ENCODE measurements at regions not wholly inside any gene's neighbourhood (a gene's known extent, or its start where the extent isn't known, plus 50 kb on each side); places are given as distances from the start of the nearest gene placed in this dataset.
A peak's percentile ranks its signal among the peaks of the same experiment; 100 is the strongest.

GRCh38 chr15:39315206-39315850 is 265.6 kb upstream of the THBS1 start:
- Histone ChIP-seq H3K27ac (no peak overlapping the region), H3K36me3 (replicated peaks) (no peaks in the 10 kb centered on the region), H3K4me3 (ENCODE audit: low read depth, low read length) (no peak overlapping the region), H3K27me3 (replicated peaks) (no peaks in the 10 kb centered on the region)
- TF ChIP-seq, protein P1, sequence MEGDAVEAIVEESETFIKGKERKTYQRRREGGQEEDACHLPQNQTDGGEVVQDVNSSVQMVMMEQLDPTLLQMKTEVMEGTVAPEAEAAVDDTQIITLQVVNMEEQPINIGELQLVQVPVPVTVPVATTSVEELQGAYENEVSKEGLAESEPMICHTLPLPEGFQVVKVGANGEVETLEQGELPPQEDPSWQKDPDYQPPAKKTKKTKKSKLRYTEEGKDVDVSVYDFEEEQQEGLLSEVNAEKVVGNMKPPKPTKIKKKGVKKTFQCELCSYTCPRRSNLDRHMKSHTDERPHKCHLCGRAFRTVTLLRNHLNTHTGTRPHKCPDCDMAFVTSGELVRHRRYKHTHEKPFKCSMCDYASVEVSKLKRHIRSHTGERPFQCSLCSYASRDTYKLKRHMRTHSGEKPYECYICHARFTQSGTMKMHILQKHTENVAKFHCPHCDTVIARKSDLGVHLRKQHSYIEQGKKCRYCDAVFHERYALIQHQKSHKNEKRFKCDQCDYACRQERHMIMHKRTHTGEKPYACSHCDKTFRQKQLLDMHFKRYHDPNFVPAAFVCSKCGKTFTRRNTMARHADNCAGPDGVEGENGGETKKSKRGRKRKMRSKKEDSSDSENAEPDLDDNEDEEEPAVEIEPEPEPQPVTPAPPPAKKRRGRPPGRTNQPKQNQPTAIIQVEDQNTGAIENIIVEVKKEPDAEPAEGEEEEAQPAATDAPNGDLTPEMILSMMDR (IDR thresholded peaks at IDR 0.05; ENCODE audit: low read depth, low read length, missing control alignments): no peak
- in situ Hi-C loops (cut with HindIII; ENCODE audit: low pct_ligation_motif_present, low sequenced_read_pairs): no loop called here
- DNase-seq: no peak

GRCh38 chr15:39317225-39317624 is 263.7 kb upstream of the THBS1 start:
- no peak for DNase-seq
- in situ Hi-C loops (cut with HindIII; ENCODE audit: low pct_ligation_motif_present, low sequenced_read_pairs): no loop called here
- H3K27ac ChIP-seq: no peak overlapping the region
- TF ChIP-seq, protein P1 (IDR thresholded peaks at IDR 0.05; ENCODE audit: low read depth, low read length, missing control alignments): no peak
- no peaks in the 10 kb centered on the region for H3K36me3 ChIP-seq (replicated peaks)
- H3K4me3 ChIP-seq (ENCODE audit: low read depth, low read length): no peak overlapping the region
- no peaks in the 10 kb centered on the region for H3K27me3 ChIP-seq (replicated peaks)

GRCh38 chr15:39318231-39318630 is 262.6 kb upstream of the THBS1 start:
- H3K4me3 ChIP-seq (ENCODE audit: low read depth, low read length): no peak overlapping the region
- DNase-seq: no peak
- in situ Hi-C loops (cut with HindIII; ENCODE audit: low pct_ligation_motif_present, low sequenced_read_pairs): no loop called here
- H3K27ac ChIP-seq: no peak overlapping the region
- no peaks in the 10 kb centered on the region for H3K27me3 ChIP-seq (replicated peaks)
- no peaks in the 10 kb centered on the region for H3K36me3 ChIP-seq (replicated peaks)
- TF ChIP-seq, protein P1 (IDR thresholded peaks at IDR 0.05; ENCODE audit: low read depth, low read length, missing control alignments): no peak

DNA sequence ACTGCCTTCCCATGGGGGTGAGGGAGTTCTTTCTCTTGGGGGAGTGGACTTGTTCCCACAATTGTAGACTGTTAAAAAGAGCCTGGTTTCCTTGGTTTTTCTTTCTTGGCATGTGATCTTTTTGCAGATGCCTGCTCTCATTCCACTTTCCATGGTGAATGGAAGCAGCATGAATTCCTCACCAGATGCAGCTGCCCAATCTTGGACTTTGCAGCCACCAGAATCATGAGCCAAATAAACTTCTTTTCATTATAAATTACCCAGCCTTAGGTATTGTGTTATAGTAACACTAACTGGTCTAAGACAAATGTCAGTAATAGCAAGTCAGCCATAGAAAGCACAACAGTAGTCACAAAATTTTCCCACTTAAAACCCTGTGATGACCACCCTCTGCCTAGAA is 260.5 kb upstream of the THBS1 start:
- H3K36me3 ChIP-seq (replicated peaks): no peaks in the 10 kb centered on the region
- TF ChIP-seq, protein P1 (IDR thresholded peaks at IDR 0.05; ENCODE audit: low read depth, low read length, missing control alignments): no peak

GRCh38 chr15:39320886-39321285 is 260.0 kb upstream of the THBS1 start:
- DNase-seq: no peak
- no peaks in the 10 kb centered on the region for H3K36me3 ChIP-seq (replicated peaks)
- no peak overlapping the region for H3K4me3 ChIP-seq (ENCODE audit: low read depth, low read length)
- no peak overlapping the region for H3K27ac ChIP-seq
- TF ChIP-seq, protein P1 (IDR thresholded peaks at IDR 0.05; ENCODE audit: low read depth, low read length, missing control alignments): no peak
- in situ Hi-C loops (cut with HindIII; ENCODE audit: low pct_ligation_motif_present, low sequenced_read_pairs): no loop called here
- H3K27me3 ChIP-seq (replicated peaks): no peaks in the 10 kb centered on the region

More for the DNA sequence above, 260.5 kb upstream of the THBS1 start:
- in situ Hi-C loops (cut with HindIII; ENCODE audit: low pct_ligation_motif_present, low sequenced_read_pairs): no loop called here
- DNase-seq: no peak
- Histone ChIP-seq H3K4me3 (ENCODE audit: low read depth, low read length) (no peak overlapping the region), H3K27me3 (replicated peaks) (no peaks in the 10 kb centered on the region), H3K27ac (no peak overlapping the region)

- DNase-seq: peak; percentile 28
- Histone ChIP-seq H3K27me3 (replicated peaks) (no peaks in the 10 kb centered on the region), H3K36me3 (replicated peaks) (no peaks in the 10 kb centered on the region), H3K4me3 (ENCODE audit: low read depth, low read length) (no peak overlapping the region), H3K27ac (no peak overlapping the region)
- TF ChIP-seq, protein P1 (IDR thresholded peaks at IDR 0.05; ENCODE audit: low read depth, low read length, missing control alignments): no peak
- in situ Hi-C loops (cut with HindIII; ENCODE audit: low pct_ligation_motif_present, low sequenced_read_pairs): no loop called here
Observed at GRCh38 chr15:39321977-39322376, 258.9 kb upstream of the THBS1 start.

All from brain microvascular endothelial cell (primary cell).